H9 (cell line): ENCODE measurements at regions not wholly inside any gene's neighbourhood (a gene's known extent, or its start where the extent isn't known, plus 50 kb on each side); places are given as distances from the start of the nearest gene placed in this dataset.

ENCODE experiments used
- DNase-seq: peaks from one replicate; pipeline ENCODE4 v3.0.0-alpha.2; 2017
- H2AFZ ChIP-seq: one replicate; pipeline ENCODE4 v1.6.1; 2013; ENCODE audit warnings: mild to moderate bottlenecking, low read length, control low read depth, moderate library complexity
- H2AK5ac ChIP-seq: 2 replicates; pipeline ENCODE4 v1.6.1; 2013; ENCODE audit warnings: low read length, control low read depth, mixed read lengths; ENCODE audit not compliant: insufficient read length
- H2BK120ac ChIP-seq: one replicate; pipeline ENCODE4 v1.6.1; 2013; ENCODE audit warnings: low read depth, mild to moderate bottlenecking, low read length, control low read depth, inconsistent platforms; ENCODE audit not compliant: poor library complexity, severe bottlenecking
- H2BK12ac ChIP-seq: 2 replicates; pipeline ENCODE4 v1.6.1; 2013; ENCODE audit warnings: low read length, control low read depth, mixed read lengths, low read depth; ENCODE audit not compliant: insufficient read length
- H2BK15ac ChIP-seq: 2 replicates; pipeline ENCODE4 v1.6.1; 2013; ENCODE audit warnings: low read depth, low read length, control low read depth
- H2BK20ac ChIP-seq: one replicate; pipeline ENCODE4 v1.6.1; 2013; ENCODE audit warnings: low read depth, mild to moderate bottlenecking, low read length, control low read depth, inconsistent platforms; ENCODE audit not compliant: poor library complexity, severe bottlenecking
- H2BK5ac ChIP-seq: 2 replicates; pipeline ENCODE4 v1.6.1; 2013; ENCODE audit warnings: low read length, control low read depth, mixed read lengths; ENCODE audit not compliant: insufficient read length
- H3K14ac ChIP-seq: 2 replicates; pipeline ENCODE4 v1.6.1; 2013; ENCODE audit warnings: low read length, control low read depth; ENCODE audit not compliant: insufficient read depth
- H3K18ac ChIP-seq: 2 replicates; pipeline ENCODE4 v1.6.1; 2013; ENCODE audit warnings: low read depth, mild to moderate bottlenecking, mixed read lengths, low read length, control low read depth; ENCODE audit not compliant: insufficient read length
- H3K23ac ChIP-seq: 2 replicates; pipeline ENCODE4 v1.6.1; 2013; ENCODE audit warnings: low read length, control low read depth, mixed read lengths, low read depth; ENCODE audit not compliant: insufficient read length
- H3K23me2 ChIP-seq: 2 replicates; pipeline ENCODE4 v1.6.1; 2013; ENCODE audit warnings: low read depth, mild to moderate bottlenecking, mixed read lengths, low read length, control low read depth; ENCODE audit not compliant: insufficient read length, poor library complexity, severe bottlenecking
- H3K27ac ChIP-seq: 2 replicates; pipeline ENCODE4 v1.5.1; 2013; ENCODE audit warnings: low read length, control low read depth, mixed read lengths, low read depth; ENCODE audit not compliant: insufficient read length
- H3K27me3 ChIP-seq: 2 replicates; pipeline ENCODE4 v1.6.1; 2013; ENCODE audit warnings: low read length, control low read depth, inconsistent platforms; ENCODE audit not compliant: insufficient read depth
- H3K4ac ChIP-seq: 2 replicates; pipeline ENCODE4 v1.6.1; 2013; ENCODE audit warnings: low read depth, mild to moderate bottlenecking, control low read depth, inconsistent platforms, low read length, moderate library complexity
- H3K4me1 ChIP-seq: 2 replicates; pipeline ENCODE4 v1.6.1; 2013; ENCODE audit warnings: low read length, control low read depth, inconsistent platforms; ENCODE audit not compliant: insufficient read depth
- H3K4me2 ChIP-seq: 2 replicates; pipeline ENCODE4 v1.6.1; 2013; ENCODE audit warnings: low read length, control low read depth, mixed read lengths; ENCODE audit not compliant: insufficient read length, insufficient read depth
- H3K56ac ChIP-seq: 2 replicates; pipeline ENCODE4 v1.6.1; 2013; ENCODE audit warnings: low read depth, mild to moderate bottlenecking, mixed read lengths, low read length, control low read depth; ENCODE audit not compliant: insufficient read length
- H3K79me1 ChIP-seq: 2 replicates; pipeline ENCODE4 v1.6.1; 2013; ENCODE audit warnings: low read depth, mild to moderate bottlenecking, moderate library complexity, low read length, control low read depth, inconsistent platforms; ENCODE audit not compliant: insufficient read depth, poor library complexity, severe bottlenecking
- H3K79me2 ChIP-seq: 2 replicates; pipeline ENCODE4 v1.6.1; 2013; ENCODE audit warnings: low read length, control low read depth, inconsistent platforms; ENCODE audit not compliant: insufficient read depth
- H3K9ac ChIP-seq: 2 replicates; pipeline ENCODE4 v1.6.1; 2013; ENCODE audit warnings: low read length, control low read depth, mixed read lengths; ENCODE audit not compliant: insufficient read length; ENCODE audit errors: extremely low read depth
- H3K9me3 ChIP-seq: one replicate; pipeline ENCODE4 v1.6.1; 2013; ENCODE audit warnings: low read depth, low read length, inconsistent platforms; ENCODE audit not compliant: control insufficient read depth
- H3T11ph ChIP-seq: one replicate; pipeline ENCODE4 v1.6.1; 2013; ENCODE audit warnings: mild to moderate bottlenecking, low read length, control low read depth, inconsistent platforms
- H4K20me1 ChIP-seq: one replicate; pipeline ENCODE4 v1.6.1; 2013; ENCODE audit not compliant: control insufficient read depth, insufficient read length, insufficient read depth
- H4K5ac ChIP-seq: 2 replicates; pipeline ENCODE4 v1.6.1; 2013; ENCODE audit warnings: low read depth, mild to moderate bottlenecking, mixed read lengths, low read length, control low read depth; ENCODE audit not compliant: insufficient read length
- H4K8ac ChIP-seq: replicated peaks from 2 replicates; pipeline ENCODE4 v1.6.1; 2013; ENCODE audit warnings: low read length, control low read depth, mixed read lengths, low read depth; ENCODE audit not compliant: insufficient read length
- H4K91ac ChIP-seq: 2 replicates; pipeline ENCODE4 v1.6.1; 2013; ENCODE audit warnings: low read depth, mild to moderate bottlenecking, moderate library complexity, mixed read lengths, low read length, control low read depth; ENCODE audit not compliant: insufficient read length
- H3K27ac Mint-ChIP-seq, 3 experiments: 2 replicates in 2 of 3; 3 replicates in 1 of 3; pipeline ENCODE4 v1.8.0; 2020 to 2021; ENCODE audit warnings: mixed read lengths in 3 of 3, mild to moderate bottlenecking in 1 of 3, moderate library complexity in 1 of 3
- H3K27me3 Mint-ChIP-seq: 2 replicates; pipeline ENCODE4 v1.8.0; 2021; ENCODE audit warnings: low read depth, mild to moderate bottlenecking, moderate library complexity, mixed read lengths
- H3K36me3 Mint-ChIP-seq, 3 experiments: 2 replicates in 2 of 3; 3 replicates in 1 of 3; pipeline ENCODE4 v1.8.0; 2020 to 2021; ENCODE audit warnings: low read depth in 3 of 3, mixed read lengths in 3 of 3; ENCODE audit not compliant: insufficient read depth in 1 of 3
- H3K4me1 Mint-ChIP-seq, 2 experiments: 2 replicates each; pipeline ENCODE4 v1.8.0; 2020; ENCODE audit warnings: mixed read lengths in 2 of 2
- H3K4me3 Mint-ChIP-seq, 2 experiments: 2 replicates in 1 of 2; 3 replicates in 1 of 2; pipeline ENCODE4 v1.8.0; 2020 to 2021; ENCODE audit warnings: mild to moderate bottlenecking in 2 of 2, mixed read lengths in 2 of 2, moderate library complexity in 1 of 2
- H3K9me3 Mint-ChIP-seq, 2 experiments: 2 replicates in 1 of 2; 3 replicates in 1 of 2; pipeline ENCODE4 v1.8.0; 2020; ENCODE audit warnings: mild to moderate bottlenecking in 2 of 2, mixed read lengths in 2 of 2, moderate library complexity in 1 of 2
- CTCF ChIP-seq: fragments of 200-600 bp; sonication (generic); conservative IDR thresholded peaks from 3 replicates; pipeline ENCODE4 v1.8.0; 2021; ENCODE audit warnings: antibody characterized with exemption, mild to moderate bottlenecking
- WGBS: extraction: QIAGEN DNeasy Blood & Tissue Kit; methylation state at CpG from one replicate; pipeline ENCODE4 v1.1.7; 2013; ENCODE audit warnings: missing lambda C conversion rate, low lambda C conversion rate, mixed read lengths; ENCODE audit not compliant: insufficient read length; ENCODE audit errors: extremely low coverage; 5-methylcytosine and 5-hydroxymethylcytosine counted together

GRCh38 chr6:105604587-105604884 is 201.7 kb upstream of the PREP start:
- Histone ChIP-seq H4K20me1 (no peaks in the 10 kb centered on the region), H3K56ac (no peak overlapping the region), H3K4me2 (no peak overlapping the region), H3K27ac (no peak overlapping the region), H2BK12ac (no peak overlapping the region), H2AK5ac (no peak overlapping the region), H2BK15ac (no peak overlapping the region), H2BK5ac (no peak overlapping the region), H3K9ac (no peak overlapping the region), H4K5ac (no peak overlapping the region), H3K18ac (no peak overlapping the region), H2AFZ (no peak overlapping the region), H3T11ph (no peak overlapping the region), H3K4me1 (no peaks in the 10 kb centered on the region), H3K9me3 (no peaks in the 10 kb centered on the region), H2BK120ac (no peak overlapping the region), H3K27me3 (no peaks in the 10 kb centered on the region), H3K14ac (no peak overlapping the region), H3K4ac (no peak overlapping the region), H3K23me2 (no peaks in the 10 kb centered on the region), H3K23ac (no peak overlapping the region), H2BK20ac (no peak overlapping the region), H3K79me1 (no peaks in the 10 kb centered on the region), H3K79me2 (no peaks in the 10 kb centered on the region), H4K91ac (no peak overlapping the region), H4K8ac (no peak overlapping the region)
- TF ChIP-seq CTCF: no peak
- H3K9me3 Mint-ChIP-seq: no peaks in the 10 kb centered on the region
- H3K36me3 Mint-ChIP-seq: no peaks in the 10 kb centered on the region
- H3K27me3 Mint-ChIP-seq: no peaks in the 10 kb centered on the region
- peaks cover 10 to 31% of the 10 kb centered on the region in 2 experiments for H3K4me1 Mint-ChIP-seq
- WGBS: no CpG with 5 or more reads among the region's 3 CpGs
- DNase-seq: no peak
- H3K27ac Mint-ChIP-seq: no peak overlapping the region
- no peak overlapping the region for H3K4me3 Mint-ChIP-seq
